SK-N-SH (cell line): ENCODE measurements at regions not wholly inside any gene's neighbourhood (a gene's known extent, or its start where the extent isn't known, plus 50 kb on each side); places are given as distances from the start of the nearest gene placed in this dataset.

Experiments
- CTCF ChIA-PET: fragments of 300-600, 350-600 bp; formaldehyde crosslinking; extraction: SDS; loops from one replicate; lab custom pipeline; 2021; lab: Yijun Ruan, JAX
- POLR2A ChIA-PET: fragments of 350-600 bp; sonication (Branson Sonifier 250); formaldehyde crosslinking; extraction: SDS; loops from one replicate; lab custom pipeline; 2020; ENCODE audit warnings: antibody characterized with exemption, inconsistent platforms; lab: Yijun Ruan, JAX
- DNase-seq: peaks from one replicate; pipeline ENCODE4 v3.0.0; 2012
- H2AFZ ChIP-seq: fragments of 200-600 bp; sonication (generic); 2 replicates; pipeline ENCODE4 v1.8.1; 2016; ENCODE audit warnings: antibody characterized with exemption, mild to moderate bottlenecking, low read depth
- H3F3A ChIP-seq: fragments of 200-600 bp; sonication (generic); replicated peaks from 2 replicates; pipeline ENCODE3; 2016; ENCODE audit warnings: antibody characterized with exemption, mild to moderate bottlenecking; ENCODE audit not compliant: insufficient read depth
- H3K27ac ChIP-seq, 2 experiments: fragments of 200-500 bp in 1 of 2; fragments of 200-600 bp in 1 of 2; sonication (Bioruptor generic) in 1 of 2; sonication (generic), shearing (Covaris generic) in 1 of 2; 2 replicates each; pipeline versions ENCODE4 v1.5.1 to v1.6.1; 2014 to 2016; ENCODE audit warnings: low read depth in 2 of 2, inconsistent platforms in 1 of 2, low read length in 1 of 2, mild to moderate bottlenecking in 1 of 2, mixed read lengths in 1 of 2
- H3K27me3 ChIP-seq: fragments of 200-600 bp; sonication (generic), shearing (Covaris generic); 2 replicates; pipeline ENCODE4 v1.6.1; 2016; ENCODE audit warnings: mixed run types; ENCODE audit not compliant: insufficient read depth
- H3K36me3 ChIP-seq, 2 experiments: fragments of 200-500 bp in 1 of 2; fragments of 200-600 bp in 1 of 2; sonication (Bioruptor generic) in 1 of 2; sonication (generic) in 1 of 2; replicated peaks in 1 of 2; 2 replicates each; pipeline versions ENCODE3 to v1.5.1; 2014 to 2016; ENCODE audit warnings: low read length in 1 of 2, mild to moderate bottlenecking in 1 of 2; ENCODE audit not compliant: insufficient read depth in 2 of 2, control insufficient read depth in 1 of 2
- H3K4me1 ChIP-seq, 2 experiments: fragments of 200-500 bp in 1 of 2; fragments of 200-600 bp in 1 of 2; sonication (Bioruptor generic) in 1 of 2; sonication (generic), shearing (Covaris generic) in 1 of 2; 2 replicates each; pipeline versions ENCODE4 v1.5.1 to v1.6.1; 2014 to 2016; ENCODE audit warnings: low read depth in 1 of 2, low read length in 1 of 2, mixed run types in 1 of 2; ENCODE audit not compliant: insufficient read depth in 2 of 2, control insufficient read depth in 1 of 2
- H3K4me2 ChIP-seq: fragments of 200-600 bp; sonication (generic), shearing (Covaris generic); 2 replicates; pipeline ENCODE4 v1.6.1; 2017; ENCODE audit warnings: mixed run types
- H3K4me3 ChIP-seq, 2 experiments: fragments of 200-500 bp in 1 of 2; fragments of 200-600 bp in 1 of 2; sonication (Bioruptor generic) in 1 of 2; sonication (generic), shearing (Covaris generic) in 1 of 2; 2 replicates each; pipeline versions ENCODE4 v1.5.1 to v1.8.1; 2014 to 2016; ENCODE audit warnings: low read depth in 2 of 2, inconsistent platforms in 1 of 2, low read length in 1 of 2, mild to moderate bottlenecking in 1 of 2, mixed read lengths in 1 of 2, moderate library complexity in 1 of 2
- H3K79me2 ChIP-seq: fragments of 200-600 bp; sonication (generic); 2 replicates; pipeline ENCODE4 v1.8.1; 2017; ENCODE audit warnings: mild to moderate bottlenecking; ENCODE audit not compliant: insufficient read depth
- H3K9ac ChIP-seq: fragments of 200-600 bp; sonication (generic); 2 replicates; pipeline ENCODE4 v1.6.1; 2017; ENCODE audit warnings: mixed run types
- H3K9me2 ChIP-seq: fragments of 200-600 bp; sonication (generic); 2 replicates; pipeline ENCODE4 v1.6.1; 2017; ENCODE audit warnings: mixed run types
- H3K9me3 ChIP-seq: fragments of 200-600 bp; sonication (generic); 2 replicates; pipeline ENCODE4 v1.6.1; 2017; ENCODE audit warnings: mixed run types, mild to moderate bottlenecking, moderate library complexity
- H4K20me1 ChIP-seq: fragments of 200-600 bp; sonication (generic); 2 replicates; pipeline ENCODE4 v1.6.1; 2017; ENCODE audit warnings: mild to moderate bottlenecking, mixed run types; ENCODE audit not compliant: insufficient read depth
- CTCF ChIP-seq: fragments of 200-600 bp; sonication (generic); IDR thresholded peaks from 2 replicates; pipeline ENCODE4 v1.6.1; 2017; ENCODE audit warnings: antibody characterized with exemption, mild to moderate bottlenecking, moderate library complexity
- ELF1 ChIP-seq: IDR thresholded peaks from 2 replicates; pipeline ENCODE4 v1.4.0; 2012
- FOXJ3 ChIP-seq: sonication (generic); formaldehyde crosslinking; IDR thresholded peaks from 2 replicates; pipeline ENCODE4 v1.5.1; 2020; ENCODE audit warnings: mild to moderate bottlenecking, missing genetic modification reagents
- FOXM1 ChIP-seq: IDR thresholded peaks from 2 replicates; pipeline ENCODE4 v1.4.0; 2012; ENCODE audit warnings: low read depth, mild to moderate bottlenecking
- GABPA ChIP-seq: IDR thresholded peaks from 2 replicates; pipeline ENCODE4 v1.4.0; 2012; ENCODE audit warnings: low read depth, mild to moderate bottlenecking
- IRF3 ChIP-seq: fragments of 150-350 bp; IDR thresholded peaks from 2 replicates; pipeline ENCODE4 v1.6.1; 2016; ENCODE audit warnings: mild to moderate bottlenecking, low read depth, low read length
- JUND ChIP-seq: IDR thresholded peaks from 2 replicates; pipeline ENCODE4 v1.4.0; 2012
- MEF2A ChIP-seq: IDR thresholded peaks from 2 replicates; pipeline ENCODE4 v1.4.0; 2012; ENCODE audit warnings: low read depth, borderline replicate concordance
- MXI1 ChIP-seq: IDR thresholded peaks from 2 replicates; pipeline ENCODE4 v1.6.1; 2012; ENCODE audit warnings: mild to moderate bottlenecking, low read depth, low read length, improper control_type of control experiment
- NFIC ChIP-seq: IDR thresholded peaks from 2 replicates; pipeline ENCODE4 v1.4.0; 2012; ENCODE audit warnings: borderline replicate concordance
- RCOR1 ChIP-seq: fragments of 150-350 bp; IDR thresholded peaks from 2 replicates; pipeline ENCODE4 v1.6.1; 2017; ENCODE audit warnings: antibody characterized with exemption, low read length
- REST ChIP-seq: IDR thresholded peaks from 2 replicates; pipeline ENCODE4 v1.6.1; 2012; ENCODE audit warnings: mild to moderate bottlenecking, low read depth, low read length, moderate library complexity
- RXRA ChIP-seq: IDR thresholded peaks from 2 replicates; pipeline ENCODE4 v1.4.0; 2012; ENCODE audit warnings: low read depth, mild to moderate bottlenecking, borderline replicate concordance
- SMC3 ChIP-seq: IDR thresholded peaks from 2 replicates; pipeline ENCODE4 v1.6.1; 2012; ENCODE audit warnings: low read depth, low read length, improper control_type of control experiment
- TAF1 ChIP-seq: IDR thresholded peaks from 2 replicates; pipeline ENCODE4 v1.6.1; 2012; ENCODE audit warnings: low read depth, mild to moderate bottlenecking, low read length, moderate library complexity, borderline replicate concordance
- TCF12 ChIP-seq: IDR thresholded peaks from 2 replicates; pipeline ENCODE4 v1.4.0; 2012
- TEAD4 ChIP-seq: IDR thresholded peaks from 2 replicates; pipeline ENCODE4 v1.4.0; 2012; ENCODE audit warnings: mild to moderate bottlenecking, borderline replicate concordance; ENCODE audit not compliant: insufficient read depth
- USF2 ChIP-seq: fragments of 150-350 bp; IDR thresholded peaks from 2 replicates; pipeline ENCODE4 v1.6.1; 2017; ENCODE audit warnings: antibody characterized with exemption, low read length, low read depth, borderline replicate concordance
- ZBTB33 ChIP-seq: IDR thresholded peaks from 2 replicates; pipeline ENCODE4 v1.4.0; 2012; ENCODE audit warnings: low read depth, borderline replicate concordance
- WGBS: methylation state at CpG from one replicate; pipeline ENCODE4 v1.1.6; 2017; ENCODE audit warnings: low lambda C conversion rate; 5-methylcytosine and 5-hydroxymethylcytosine counted together

- Histone ChIP-seq H3K4me1 (no peaks in the 10 kb centered on the region), H3K27ac (no peak overlapping the region), H3K36me3 (no peaks in the 10 kb centered on the region), H2AFZ (no peak overlapping the region), H3K27me3 (no peaks in the 10 kb centered on the region), H3K4me3 (no peak overlapping the region), H3K4me2 (no peak overlapping the region), H3K79me2 (no peaks in the 10 kb centered on the region), H3K9me2 (no peaks in the 10 kb centered on the region), H4K20me1 (no peaks in the 10 kb centered on the region), H3K9me3 (no peaks in the 10 kb centered on the region; the same call in 1 of the 2 replicates), H3K9ac (no peak overlapping the region), H3F3A (no peaks in the 10 kb centered on the region)
- WGBS = 95% methylated on average over 5 of the region's 5 CpGs
- TF ChIP-seq TCF12 = no peak
- TF ChIP-seq FOXM1 = no peak
- no peak for TF ChIP-seq MXI1
- TF ChIP-seq RCOR1 = no peak
- TF ChIP-seq ZBTB33 = no peak
- TF ChIP-seq TEAD4 = no peak
- TF ChIP-seq USF2 = no peak
- TF ChIP-seq GABPA = no peak
- no peak for TF ChIP-seq MEF2A
- TF ChIP-seq IRF3 = no peak
- TF ChIP-seq RXRA = no peak
- TF ChIP-seq CTCF = no peak
- TF ChIP-seq NFIC = no peak
- TF ChIP-seq JUND = no peak
- TF ChIP-seq TAF1 = no peak
- no peak for TF ChIP-seq FOXJ3 (CRISPR knock-in tag)
- TF ChIP-seq REST = no peak
- no peak for TF ChIP-seq ELF1
- no peak for TF ChIP-seq SMC3
- DNase-seq = no peak
- POLR2A ChIA-PET = no interaction called here
- CTCF ChIA-PET = no interaction called here
Measured at GRCh38 chr1:78731674-78732073, 82.0 kb downstream of the IFI44 start.
